MM.1S (cell line): ENCODE measurements at regions not wholly inside any gene's neighbourhood (a gene's known extent, or its start where the extent isn't known, plus 50 kb on each side); places are given as distances from the start of the nearest gene placed in this dataset.
"Not testable (repeated sequence)": the region's sequence is repeated elsewhere in the genome, so short reads cannot be mapped to it uniquely, and the experiment has no call there.

Experiments
- DNase-seq: peaks from one replicate; pipeline ENCODE4 v3.0.0-alpha.2; 2015
- H2AFZ ChIP-seq: fragments of 300-600 bp; sonication (generic); 2 replicates; pipeline ENCODE4 v1.6.0; 2016; ENCODE audit warnings: antibody characterized with exemption, low read length
- H3F3A ChIP-seq: fragments of 300-600 bp; sonication (generic); 2 replicates; pipeline ENCODE4 v1.6.1; 2016; ENCODE audit warnings: mild to moderate bottlenecking, antibody characterized with exemption, low read length, moderate library complexity, mixed read lengths; ENCODE audit not compliant: insufficient read depth
- H3K27ac ChIP-seq: fragments of 300-600 bp; sonication (generic); 2 replicates; pipeline ENCODE4 v1.5.1; 2016; ENCODE audit warnings: mild to moderate bottlenecking, low read length
- H3K27me3 ChIP-seq: fragments of 300-600 bp; sonication (generic); replicated peaks from 2 replicates; pipeline ENCODE4 v1.6.0; 2016; ENCODE audit warnings: low read length; ENCODE audit not compliant: insufficient read depth
- H3K36me3 ChIP-seq: fragments of 300-600 bp; sonication (generic); replicated peaks from 2 replicates; pipeline ENCODE4 v1.6.1; 2016; ENCODE audit warnings: mild to moderate bottlenecking, low read length, mixed read lengths; ENCODE audit not compliant: insufficient read depth
- H3K4me1 ChIP-seq: fragments of 300-600 bp; sonication (generic); 2 replicates; pipeline ENCODE4 v1.6.1; 2016; ENCODE audit warnings: low read length, mixed read lengths
- H3K4me2 ChIP-seq: fragments of 300-600 bp; sonication (generic); 2 replicates; pipeline ENCODE4 v1.6.0; 2016; ENCODE audit warnings: low read depth, low read length
- H3K4me3 ChIP-seq: fragments of 300-600 bp; sonication (generic); 2 replicates; pipeline ENCODE4 v1.5.1; 2016; ENCODE audit warnings: low read length, mixed read lengths
- H3K79me2 ChIP-seq: fragments of 300-600 bp; sonication (generic); 2 replicates; pipeline ENCODE4 v1.6.1; 2016; ENCODE audit warnings: mixed run types, low read length, mixed read lengths
- H3K9ac ChIP-seq: fragments of 300-600 bp; sonication (generic); 2 replicates; pipeline ENCODE4 v1.6.1; 2016; ENCODE audit warnings: low read length, mixed read lengths
- H3K9me2 ChIP-seq: fragments of 300-600 bp; sonication (generic); replicated peaks from 2 replicates; pipeline ENCODE4 v1.6.1; 2016; ENCODE audit warnings: mild to moderate bottlenecking, low read length, mixed read lengths; ENCODE audit not compliant: insufficient read depth
- H3K9me3 ChIP-seq: fragments of 300-600 bp; sonication (generic); replicated peaks from 2 replicates; pipeline ENCODE4 v1.6.1; 2016; ENCODE audit warnings: mild to moderate bottlenecking, low read length, mixed read lengths; ENCODE audit not compliant: insufficient read depth
- H4K20me1 ChIP-seq: fragments of 300-600 bp; sonication (generic); 2 replicates; pipeline ENCODE4 v1.6.1; 2016; ENCODE audit warnings: mild to moderate bottlenecking, low read length, moderate library complexity, mixed read lengths; ENCODE audit not compliant: insufficient read depth

DNA sequence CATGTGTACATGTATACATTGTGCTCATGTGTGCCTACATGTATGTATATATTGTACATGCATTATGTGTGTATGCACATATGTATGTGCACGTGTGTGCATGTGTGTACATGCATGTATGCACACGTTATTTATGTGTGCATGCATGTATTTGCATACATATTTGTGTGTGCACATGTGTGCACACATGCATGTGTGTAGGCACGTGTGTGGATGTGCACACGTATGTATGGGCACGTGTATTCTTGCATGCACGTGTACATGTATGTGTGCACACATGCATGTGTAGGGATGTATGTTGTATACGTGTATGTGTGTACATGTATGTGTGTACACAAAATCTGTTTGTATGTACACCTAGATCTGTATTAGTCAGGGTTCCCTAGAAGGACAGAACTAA lies 556.0 kb downstream of the PRIM2 start:
- H3F3A ChIP-seq, H3K9me2 ChIP-seq, H3K4me2 ChIP-seq, H2AFZ ChIP-seq, H3K4me3 ChIP-seq, H3K36me3 ChIP-seq, H3K4me1 ChIP-seq, H3K27me3 ChIP-seq, H3K79me2 ChIP-seq, H4K20me1 ChIP-seq, H3K9ac ChIP-seq, H3K27ac ChIP-seq, H3K9me3 ChIP-seq, DNase-seq: not testable (repeated sequence)

DNA sequence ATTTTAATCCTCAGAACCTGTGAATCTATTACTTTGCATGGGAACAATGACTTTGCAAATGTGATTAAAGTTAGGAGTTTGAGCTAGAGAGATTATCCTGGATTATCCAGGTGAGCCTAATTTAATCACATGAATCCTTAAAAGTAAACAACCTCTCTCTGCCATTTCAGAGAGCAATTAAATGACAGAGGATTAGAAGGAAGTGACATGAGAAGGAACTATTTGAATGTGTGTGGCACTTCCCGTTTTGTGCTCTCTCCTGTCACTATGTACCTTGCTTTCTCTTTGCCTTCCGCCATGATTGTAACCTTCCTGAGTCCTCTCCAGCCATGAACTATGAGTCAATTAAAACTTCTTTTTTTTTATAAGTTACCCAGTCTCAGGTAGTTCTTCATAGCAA lies 559.2 kb downstream of the PRIM2 start:
- H3K9me2 ChIP-seq, H3K27ac ChIP-seq, H3K9ac ChIP-seq, H2AFZ ChIP-seq, H3K4me3 ChIP-seq, H3K4me2 ChIP-seq, DNase-seq, H3K79me2 ChIP-seq, H3K4me1 ChIP-seq, H3K9me3 ChIP-seq, H3K36me3 ChIP-seq, H3K27me3 ChIP-seq, H4K20me1 ChIP-seq, H3F3A ChIP-seq: not testable (repeated sequence)

DNA sequence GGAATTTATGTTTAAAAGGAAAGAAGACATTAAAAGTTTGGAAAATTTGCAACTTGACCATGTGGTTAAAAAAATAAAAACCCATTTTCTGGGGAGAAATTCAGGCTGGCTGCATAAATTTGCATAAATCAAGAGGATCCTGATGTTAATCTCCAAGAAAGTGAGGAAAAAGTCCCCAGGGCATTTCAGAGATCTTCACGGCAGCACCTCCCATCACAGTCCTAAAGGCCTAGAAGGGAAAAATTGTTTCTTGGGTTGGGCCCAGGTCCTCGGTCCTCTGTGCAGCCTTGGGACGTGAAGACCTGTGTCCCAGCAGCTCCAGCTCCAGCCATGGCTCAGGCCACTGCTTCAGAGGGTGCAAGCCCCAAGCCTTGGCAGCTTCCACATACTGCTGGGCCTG lies 560.3 kb downstream of the PRIM2 start:
- H3K4me1 ChIP-seq, H3K27ac ChIP-seq, H3K36me3 ChIP-seq, H3K4me2 ChIP-seq, H2AFZ ChIP-seq, H3K9me2 ChIP-seq, H3K27me3 ChIP-seq, H4K20me1 ChIP-seq, H3K79me2 ChIP-seq, H3K9ac ChIP-seq, H3K9me3 ChIP-seq, H3F3A ChIP-seq, H3K4me3 ChIP-seq, DNase-seq: not testable (repeated sequence)

DNA sequence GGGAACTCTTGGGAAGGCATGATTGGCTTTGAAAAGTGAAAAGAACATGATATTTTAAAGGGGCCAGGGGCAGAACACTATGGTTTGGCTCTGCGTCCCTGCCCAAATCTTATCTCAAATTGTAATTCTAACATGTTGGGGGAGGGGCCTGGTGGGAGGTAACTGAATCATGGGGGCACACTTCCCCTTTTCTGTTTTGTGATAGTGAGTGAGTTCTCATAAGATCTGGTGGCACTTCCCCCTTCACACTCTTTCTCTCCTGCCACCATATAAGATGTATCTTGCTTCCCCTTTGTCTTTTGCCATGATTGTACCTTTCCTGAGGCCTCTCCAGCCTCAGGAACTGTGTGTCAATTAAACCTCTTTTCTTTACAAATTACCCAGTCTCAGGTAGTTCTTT lies 561.4 kb downstream of the PRIM2 start:
- H3K27ac ChIP-seq, H2AFZ ChIP-seq: not testable (repeated sequence)

DNA sequence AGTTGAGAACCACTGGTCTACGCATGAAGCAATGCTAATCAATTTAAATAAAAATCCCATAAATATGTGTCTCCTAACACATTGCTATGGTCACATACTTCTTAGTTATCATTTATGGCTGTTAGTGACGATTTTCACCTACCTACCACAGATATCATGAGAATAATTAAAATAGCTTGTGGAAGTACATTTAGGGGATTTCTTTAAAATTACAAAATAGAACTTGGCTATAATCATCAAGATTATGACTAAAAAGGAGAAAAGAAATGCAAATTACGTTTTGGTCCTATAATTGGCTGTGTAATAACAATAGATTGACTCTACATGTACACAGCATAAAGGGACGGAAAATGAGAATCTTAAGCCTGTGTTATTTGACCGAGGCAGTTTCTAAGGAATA lies 581.4 kb downstream of the PRIM2 start:
- H3F3A ChIP-seq, H3K4me2 ChIP-seq, H3K27ac ChIP-seq, H2AFZ ChIP-seq, H3K4me3 ChIP-seq, H3K9ac ChIP-seq, H3K4me1 ChIP-seq, H3K79me2 ChIP-seq, H3K9me3 ChIP-seq, H3K9me2 ChIP-seq, H3K36me3 ChIP-seq, H4K20me1 ChIP-seq, H3K27me3 ChIP-seq, DNase-seq: not testable (repeated sequence)

More for the DNA sequence above, 561.4 kb downstream of the PRIM2 start:
- not testable (repeated sequence) for H3K36me3 ChIP-seq, H3K4me2 ChIP-seq, H3K4me1 ChIP-seq, H3K27me3 ChIP-seq, H3F3A ChIP-seq, H3K9ac ChIP-seq, H3K79me2 ChIP-seq, H4K20me1 ChIP-seq, DNase-seq, H3K9me2 ChIP-seq, H3K9me3 ChIP-seq, H3K4me3 ChIP-seq

DNA sequence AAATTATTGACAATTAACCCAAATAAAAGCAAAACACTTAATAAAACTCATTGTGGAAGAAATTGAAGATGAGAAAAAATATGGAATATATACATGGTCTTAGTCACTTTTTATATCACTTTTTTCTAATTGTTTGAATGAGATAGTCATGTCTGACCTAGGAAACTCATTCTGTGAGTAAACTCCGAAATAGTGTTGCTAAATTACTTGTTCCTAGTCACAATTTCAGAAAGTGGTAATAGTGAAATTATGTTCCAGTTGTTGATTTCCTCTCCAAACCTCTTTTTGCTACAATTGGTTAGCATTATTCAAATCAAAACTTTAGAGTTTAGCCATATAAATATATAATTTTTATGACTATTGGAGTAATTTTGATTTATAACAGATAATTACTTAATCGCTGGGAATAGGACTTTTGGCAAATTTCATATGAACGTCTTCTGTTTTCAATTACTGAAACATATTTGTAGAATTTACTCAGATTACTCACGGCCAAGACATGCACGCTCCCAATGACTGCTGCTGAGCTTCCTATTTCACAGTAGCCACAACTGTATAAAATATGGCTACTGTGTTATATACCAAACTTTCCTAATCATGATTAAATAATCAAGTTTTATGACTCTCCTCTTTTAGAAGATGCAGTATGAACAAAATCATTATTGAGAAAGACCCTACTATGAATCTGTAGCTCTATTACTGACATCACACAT lies 583.4 kb downstream of the PRIM2 start:
- H3K9me2 ChIP-seq, H3K79me2 ChIP-seq, H3K9me3 ChIP-seq, H3F3A ChIP-seq, H3K4me2 ChIP-seq, H2AFZ ChIP-seq, H3K4me1 ChIP-seq, H3K9ac ChIP-seq, DNase-seq, H3K27me3 ChIP-seq, H3K27ac ChIP-seq, H3K36me3 ChIP-seq, H4K20me1 ChIP-seq, H3K4me3 ChIP-seq: not testable (repeated sequence)

DNA sequence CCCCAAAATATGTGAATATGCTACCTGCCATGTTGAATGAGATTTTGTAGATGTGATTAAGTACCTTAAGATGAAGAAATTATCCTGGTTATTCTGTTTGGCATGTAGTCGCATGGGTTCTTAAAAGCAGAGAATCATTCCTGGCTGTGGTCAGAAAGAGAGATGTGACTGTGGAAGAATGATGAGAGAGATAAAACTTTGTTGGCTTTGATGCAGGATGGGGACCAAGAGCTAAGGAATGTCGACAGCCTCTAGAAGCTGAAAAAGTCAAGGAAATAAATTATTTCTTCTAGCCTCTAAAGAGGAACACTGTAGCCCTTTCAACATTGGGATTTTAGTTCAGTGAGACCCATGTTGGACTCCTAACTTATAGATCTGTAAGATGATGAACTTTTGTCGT lies 584.0 kb downstream of the PRIM2 start:
- H3K36me3 ChIP-seq, DNase-seq, H3K4me1 ChIP-seq, H4K20me1 ChIP-seq, H3K9me3 ChIP-seq, H3K4me3 ChIP-seq, H2AFZ ChIP-seq, H3K79me2 ChIP-seq, H3K4me2 ChIP-seq, H3K9me2 ChIP-seq, H3F3A ChIP-seq, H3K27ac ChIP-seq, H3K27me3 ChIP-seq, H3K9ac ChIP-seq: not testable (repeated sequence)

DNA sequence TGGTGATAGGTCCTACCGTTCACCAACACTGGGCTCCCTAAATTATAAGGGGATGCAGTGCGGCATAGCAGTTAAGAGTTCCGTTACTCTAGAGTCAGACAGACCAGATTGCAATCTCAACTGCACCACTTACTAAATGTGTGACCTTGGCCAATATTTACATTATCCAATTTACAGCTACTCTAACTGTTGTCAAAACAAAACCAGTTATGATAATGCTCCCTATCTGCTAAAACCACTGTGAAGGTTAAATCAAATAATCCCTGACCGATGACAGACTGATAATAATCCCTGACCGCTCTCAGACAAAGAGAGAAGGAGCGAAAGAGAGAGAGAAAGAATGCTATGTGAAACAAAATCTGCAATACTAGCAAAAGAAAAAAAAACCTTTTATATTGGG lies 586.9 kb downstream of the PRIM2 start:
- not testable (repeated sequence) for H3K9ac ChIP-seq, H4K20me1 ChIP-seq, H3K79me2 ChIP-seq, H3K4me2 ChIP-seq, H3K9me2 ChIP-seq, H3K4me3 ChIP-seq, H3K27me3 ChIP-seq, H2AFZ ChIP-seq, H3K36me3 ChIP-seq, H3K4me1 ChIP-seq, H3K9me3 ChIP-seq, H3F3A ChIP-seq, H3K27ac ChIP-seq, DNase-seq
